HL-60 (cell line): ENCODE measurements at regions not wholly inside any gene's neighbourhood (a gene's known extent, or its start where the extent isn't known, plus 50 kb on each side); places are given as distances from the start of the nearest gene placed in this dataset.

Experiments
- GABPA ChIP-seq: IDR thresholded peaks from 2 replicates; pipeline ENCODE4 v1.6.1; 2012; ENCODE audit warnings: low read depth
- POLR2AphosphoS5 ChIP-seq: IDR thresholded peaks from 2 replicates; pipeline ENCODE4 v1.6.1; 2012; ENCODE audit warnings: low read depth
- SPI1 ChIP-seq: IDR thresholded peaks from 2 replicates; pipeline ENCODE4 v1.6.1; 2012; ENCODE audit warnings: low read depth, mild to moderate bottlenecking, borderline replicate concordance
- TF ChIP-seq, protein P1 (sequence below): IDR thresholded peaks from one replicate; pipeline ENCODE4 v1.5.1; 2011; ENCODE audit warnings: low read length, control low read depth, inconsistent platforms; ENCODE audit not compliant: insufficient read depth

DNA sequence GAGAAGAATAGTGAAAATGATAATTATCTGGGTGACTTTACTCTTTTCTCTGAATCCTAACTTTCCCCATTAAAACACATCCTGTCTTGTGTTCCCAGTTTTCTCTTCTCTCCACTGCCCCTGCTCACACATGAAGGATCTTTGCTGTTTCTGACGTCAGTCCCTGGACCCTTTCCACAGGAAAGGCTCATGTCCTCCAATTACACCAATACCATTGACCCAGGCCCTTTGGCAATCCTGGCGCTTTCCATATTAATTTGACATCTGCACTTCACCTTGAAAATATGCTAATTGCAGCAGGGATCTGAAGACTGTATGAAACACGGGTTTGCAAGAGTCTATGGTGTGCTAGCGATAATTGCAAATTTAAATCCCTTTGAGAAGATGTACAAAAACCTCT lies 170.2 kb upstream of the GOT2 start:
- TF ChIP-seq, protein P1, sequence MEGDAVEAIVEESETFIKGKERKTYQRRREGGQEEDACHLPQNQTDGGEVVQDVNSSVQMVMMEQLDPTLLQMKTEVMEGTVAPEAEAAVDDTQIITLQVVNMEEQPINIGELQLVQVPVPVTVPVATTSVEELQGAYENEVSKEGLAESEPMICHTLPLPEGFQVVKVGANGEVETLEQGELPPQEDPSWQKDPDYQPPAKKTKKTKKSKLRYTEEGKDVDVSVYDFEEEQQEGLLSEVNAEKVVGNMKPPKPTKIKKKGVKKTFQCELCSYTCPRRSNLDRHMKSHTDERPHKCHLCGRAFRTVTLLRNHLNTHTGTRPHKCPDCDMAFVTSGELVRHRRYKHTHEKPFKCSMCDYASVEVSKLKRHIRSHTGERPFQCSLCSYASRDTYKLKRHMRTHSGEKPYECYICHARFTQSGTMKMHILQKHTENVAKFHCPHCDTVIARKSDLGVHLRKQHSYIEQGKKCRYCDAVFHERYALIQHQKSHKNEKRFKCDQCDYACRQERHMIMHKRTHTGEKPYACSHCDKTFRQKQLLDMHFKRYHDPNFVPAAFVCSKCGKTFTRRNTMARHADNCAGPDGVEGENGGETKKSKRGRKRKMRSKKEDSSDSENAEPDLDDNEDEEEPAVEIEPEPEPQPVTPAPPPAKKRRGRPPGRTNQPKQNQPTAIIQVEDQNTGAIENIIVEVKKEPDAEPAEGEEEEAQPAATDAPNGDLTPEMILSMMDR: no peak
- TF ChIP-seq POLR2AphosphoS5 (no peak), SPI1 (no peak), GABPA (no peak)
